ENCODE measurements at regions not wholly inside any gene's neighbourhood (a gene's known extent, or its start where the extent isn't known, plus 50 kb on each side); places are given as distances from the start of the nearest gene placed in this dataset.

GRCh38 chr6:92352130-92352529 lies 1067.2 kb downstream of the EPHA7 start:
- H4K20me1 ChIP-seq (ENCODE audit: control insufficient read depth, extremely low read depth, insufficient read depth, low read length) = no peaks in the 10 kb centered on the region
- no peaks in the 10 kb centered on the region for H3K27me3 ChIP-seq (ENCODE audit: control insufficient read depth, extremely low read depth, insufficient read depth, low read length)
- no peaks in the 10 kb centered on the region for H3K79me2 ChIP-seq (ENCODE audit: control insufficient read depth, insufficient read depth, low read length)
- no peak overlapping the region for H2AFZ ChIP-seq (ENCODE audit: control insufficient read depth, low read length)
- H3K27ac ChIP-seq (ENCODE audit: control insufficient read depth, insufficient read depth, low read length) = no peak overlapping the region
- FAIRE-seq (no peak), DNase-seq (ENCODE audit: low read depth, low spot score) (no peak)
- no peaks in the 10 kb centered on the region for H3K4me1 ChIP-seq (ENCODE audit: control insufficient read depth, extremely low read depth, insufficient read depth, low read length)
- TF ChIP-seq CTCF (optimal IDR thresholded peaks at IDR 0.05 in 1 of 3, IDR thresholded peaks at IDR 0.05 in 1 of 3, conservative IDR thresholded peaks at IDR 0.05 in 1 of 3; ENCODE audit: extremely low read depth in 1 of 3, insufficient read depth in 2 of 3, low read length in 3 of 3) (no peak), EZH2 (IDR thresholded peaks at IDR 0.05; ENCODE audit: low read length) (no peak)
- H3K9ac ChIP-seq (ENCODE audit: control insufficient read depth, extremely low read depth, insufficient read depth, low read length) = no peak overlapping the region
- H3K36me3 ChIP-seq (ENCODE audit: control insufficient read depth in 2 of 2, extremely low read depth in 1 of 2, insufficient read depth in 2 of 2, low read length in 2 of 2) = no peaks in the 10 kb centered on the region
- H3K9me1 ChIP-seq (ENCODE audit: control insufficient read depth, extremely low read depth, insufficient read depth, low read length) = no peaks in the 10 kb centered on the region
- H3K4me3 ChIP-seq (ENCODE audit: control insufficient read depth in 2 of 3, extremely low read depth in 1 of 3, insufficient read depth in 2 of 3, low read depth in 1 of 3, low read length in 3 of 3) = no peak overlapping the region
- H3K4me2 ChIP-seq (ENCODE audit: control insufficient read depth, extremely low read depth, insufficient read depth, low read depth, low read length) = no peak overlapping the region
- H3K9me3 ChIP-seq (ENCODE audit: control insufficient read depth, low read depth, low read length) = no peaks in the 10 kb centered on the region
- dilution Hi-C loops (cut with MboI; ENCODE audit: extremely low pct_ligation_motif_present, low sequenced_read_pairs) = no loop called here

- Histone ChIP-seq H3K9me3 (ENCODE audit: control insufficient read depth, low read depth, low read length) (no peaks in the 10 kb centered on the region), H3K79me2 (ENCODE audit: control insufficient read depth, insufficient read depth, low read length) (no peaks in the 10 kb centered on the region), H3K36me3 (ENCODE audit: control insufficient read depth in 2 of 2, extremely low read depth in 1 of 2, insufficient read depth in 2 of 2, low read length in 2 of 2) (no peaks in the 10 kb centered on the region), H3K4me3 (ENCODE audit: control insufficient read depth in 2 of 3, extremely low read depth in 1 of 3, insufficient read depth in 2 of 3, low read depth in 1 of 3, low read length in 3 of 3) (no peak overlapping the region), H3K9me1 (ENCODE audit: control insufficient read depth, extremely low read depth, insufficient read depth, low read length) (no peaks in the 10 kb centered on the region), H3K27me3 (ENCODE audit: control insufficient read depth, extremely low read depth, insufficient read depth, low read length) (no peaks in the 10 kb centered on the region), H3K27ac (ENCODE audit: control insufficient read depth, insufficient read depth, low read length) (no peak overlapping the region), H2AFZ (ENCODE audit: control insufficient read depth, low read length) (no peak overlapping the region), H3K9ac (ENCODE audit: control insufficient read depth, extremely low read depth, insufficient read depth, low read length) (no peak overlapping the region), H3K4me2 (ENCODE audit: control insufficient read depth, extremely low read depth, insufficient read depth, low read depth, low read length) (no peak overlapping the region), H4K20me1 (ENCODE audit: control insufficient read depth, extremely low read depth, insufficient read depth, low read length) (no peaks in the 10 kb centered on the region), H3K4me1 (ENCODE audit: control insufficient read depth, extremely low read depth, insufficient read depth, low read length) (no peaks in the 10 kb centered on the region)
- no peak for FAIRE-seq
- DNase-seq (ENCODE audit: low read depth, low spot score) = no peak
- dilution Hi-C loops (cut with MboI; ENCODE audit: extremely low pct_ligation_motif_present, low sequenced_read_pairs) = no loop called here
- TF ChIP-seq EZH2 (IDR thresholded peaks at IDR 0.05; ENCODE audit: low read length) = no peak
- TF ChIP-seq CTCF (optimal IDR thresholded peaks at IDR 0.05 in 1 of 3, IDR thresholded peaks at IDR 0.05 in 1 of 3, conservative IDR thresholded peaks at IDR 0.05 in 1 of 3; ENCODE audit: extremely low read depth in 1 of 3, insufficient read depth in 2 of 3, low read length in 3 of 3) = no peak
Measured at GRCh38 chr6:92341201-92341600, 1078.2 kb downstream of the EPHA7 start.

All from keratinocyte (primary cell).